ENCODE measurements at regions not wholly inside any gene's neighbourhood (a gene's known extent, or its start where the extent isn't known, plus 50 kb on each side); places are given as distances from the start of the nearest gene placed in this dataset.

DNA sequence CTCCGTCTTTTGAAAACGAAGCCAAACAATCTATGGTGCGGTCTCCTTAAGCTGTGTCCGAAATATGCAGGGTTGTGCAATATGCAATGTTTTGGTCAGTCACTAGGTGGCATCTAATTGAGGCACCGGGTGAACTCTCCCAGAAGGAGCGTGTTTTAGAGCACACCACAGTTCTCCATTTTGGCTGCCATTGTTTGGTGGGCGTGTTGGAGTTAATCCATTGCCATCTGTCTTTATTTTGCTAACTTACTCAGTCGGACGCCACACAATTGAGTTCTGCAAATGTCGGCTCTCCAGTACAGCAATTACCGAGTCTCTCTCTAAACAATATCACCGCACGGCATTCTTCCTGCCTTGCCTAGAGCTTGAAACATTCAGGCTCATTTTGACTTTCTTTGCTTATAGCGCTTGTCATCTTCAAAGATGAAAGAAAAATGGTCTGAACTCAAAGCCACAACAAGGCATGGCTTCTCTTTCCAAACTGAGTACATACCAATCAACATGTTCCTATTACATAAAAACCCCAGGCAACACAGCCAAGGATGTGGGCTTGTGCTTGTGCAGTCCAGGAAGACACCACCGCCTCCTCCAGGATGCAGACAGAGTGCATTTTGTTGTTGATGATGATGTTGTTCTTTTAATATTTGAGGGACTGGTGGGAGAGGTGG, 182.0 kb upstream of the SERP2 start:
- peak in 1 of 2 donors; percentile 23 for DNase-seq

DNA sequence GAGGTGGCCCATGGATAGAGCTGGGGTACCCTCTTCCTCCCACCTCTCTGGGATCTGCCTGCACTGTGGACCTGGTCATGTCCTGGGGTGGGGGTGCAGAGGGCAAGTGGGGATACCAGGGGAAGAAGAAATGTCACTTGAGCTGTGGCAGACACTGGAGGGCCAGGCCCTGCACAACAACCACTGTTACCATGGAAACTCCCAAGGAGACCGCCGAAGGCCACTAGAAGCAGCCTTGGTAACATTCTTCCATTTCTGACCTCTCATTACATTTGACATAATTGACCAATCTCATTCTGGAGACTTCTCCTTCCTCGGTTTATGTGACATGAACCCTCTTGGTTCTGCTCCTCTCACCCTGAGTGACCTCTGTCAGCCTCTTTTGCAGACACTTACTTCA, 179.9 kb upstream of the SERP2 start:
- DNase-seq, result no peak

DNA sequence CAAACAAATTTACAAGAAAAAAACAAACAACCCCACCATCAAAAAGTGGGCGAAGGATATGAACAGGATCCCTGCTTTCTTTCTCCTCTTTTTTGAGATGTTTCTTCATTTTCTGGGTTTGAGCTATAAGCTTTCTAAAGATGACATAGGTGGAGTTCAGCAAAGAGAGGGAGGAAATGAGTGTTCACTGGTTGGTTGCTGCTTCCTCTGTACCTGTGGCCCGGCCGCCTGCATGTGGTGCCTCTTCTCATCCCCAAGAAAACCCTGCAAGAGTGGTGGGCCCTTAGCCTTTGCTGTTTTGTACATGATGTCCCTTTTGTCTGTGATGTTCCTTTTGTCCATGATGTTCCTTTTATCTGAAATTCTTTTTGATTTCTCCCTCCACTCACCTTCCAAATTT, 178.4 kb upstream of the SERP2 start:
- no peak for DNase-seq

DNA sequence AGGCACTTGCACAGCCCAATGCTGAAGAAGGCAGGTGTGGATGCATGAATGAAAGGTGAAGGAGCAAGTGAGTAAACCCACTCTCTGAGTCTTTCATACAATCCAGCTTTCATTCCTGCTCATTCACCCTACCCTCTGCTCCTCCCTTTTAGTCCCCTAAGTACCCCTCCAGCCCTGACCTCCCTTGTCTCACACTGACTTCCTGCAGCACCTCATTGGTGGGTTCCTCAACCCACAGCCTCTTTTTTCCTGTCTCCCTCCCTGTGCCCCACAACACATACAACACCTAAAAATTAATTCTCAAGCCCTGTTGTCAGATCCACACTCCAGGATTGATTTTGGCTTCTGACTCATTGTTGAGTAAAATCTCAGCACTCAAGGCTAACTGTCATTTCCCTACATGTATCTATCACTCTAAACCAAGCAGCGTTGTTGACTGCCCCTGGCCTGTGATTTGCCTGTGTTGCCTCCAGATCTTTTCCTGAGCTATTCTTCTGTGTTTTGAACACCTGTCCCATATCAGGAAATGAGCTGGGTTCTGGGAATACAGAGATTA, 177.3 kb upstream of the SERP2 start:
- DNase-seq, result no peak

DNA sequence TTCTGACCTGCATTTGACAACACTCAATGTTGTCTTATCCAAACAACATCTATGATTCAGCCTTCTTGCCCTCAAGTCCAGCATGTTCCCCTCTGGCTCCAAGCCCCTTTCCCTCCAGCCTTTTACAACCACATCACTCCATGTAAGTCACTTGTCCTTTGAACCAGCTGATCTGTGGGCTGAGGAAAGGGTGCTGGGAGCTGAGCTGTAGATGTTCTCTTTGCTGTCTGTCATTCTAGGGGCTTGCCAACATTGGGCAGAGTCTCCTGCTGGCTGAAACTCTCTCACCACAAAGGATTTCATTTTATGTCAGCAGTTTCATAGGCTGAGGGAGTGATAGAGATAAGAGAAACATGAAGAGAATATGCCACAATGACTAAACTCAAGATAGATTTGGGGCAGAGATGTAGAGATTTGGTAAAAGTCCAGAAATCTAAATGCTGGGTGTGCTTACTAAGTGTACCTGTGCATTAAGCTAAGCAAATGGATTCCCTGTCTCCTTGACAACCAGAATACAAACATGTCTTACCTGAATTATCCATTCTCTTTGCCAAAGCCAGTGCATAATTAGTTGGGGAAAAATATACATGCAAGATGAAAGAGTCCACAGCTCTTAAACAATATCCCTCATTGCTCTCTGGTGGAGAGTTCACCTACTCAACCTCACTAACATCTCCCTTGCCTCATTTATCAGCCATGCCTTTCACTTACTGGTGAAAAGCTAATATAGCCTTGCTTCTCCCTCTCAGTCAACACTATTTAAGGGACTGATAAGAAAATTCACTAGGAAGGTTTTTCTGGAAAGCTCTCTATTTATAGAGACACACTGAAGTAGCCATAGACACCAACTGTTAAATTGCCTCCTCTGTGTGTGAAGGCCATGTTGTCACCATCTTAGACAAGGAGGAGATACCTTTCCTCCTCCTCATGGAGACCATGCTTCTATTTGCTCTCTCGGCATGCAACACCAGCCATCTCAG, 175.5 kb upstream of the SERP2 start:
- peak in 1 of 2 donors; percentile 40 for DNase-seq

DNA sequence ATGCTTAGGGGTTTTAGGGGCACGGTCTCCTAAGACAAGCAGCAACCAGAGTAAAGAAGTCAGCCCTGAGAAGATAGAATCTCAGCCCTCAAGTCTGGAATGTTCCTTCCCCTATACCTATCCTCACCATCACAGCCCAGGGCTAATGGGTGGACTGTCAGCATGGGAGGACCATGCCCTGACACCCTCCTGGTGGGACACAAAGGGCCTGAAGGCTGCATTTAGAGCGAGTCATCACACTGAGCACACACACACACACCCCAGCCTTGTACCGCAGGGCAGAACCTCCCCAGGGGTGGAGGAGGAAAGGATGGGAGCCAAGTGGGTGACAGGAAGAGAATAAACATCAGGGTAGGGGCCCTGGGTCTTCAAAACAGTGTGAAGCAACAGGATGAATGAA, 174.8 kb upstream of the SERP2 start:
- no peak for DNase-seq

DNA sequence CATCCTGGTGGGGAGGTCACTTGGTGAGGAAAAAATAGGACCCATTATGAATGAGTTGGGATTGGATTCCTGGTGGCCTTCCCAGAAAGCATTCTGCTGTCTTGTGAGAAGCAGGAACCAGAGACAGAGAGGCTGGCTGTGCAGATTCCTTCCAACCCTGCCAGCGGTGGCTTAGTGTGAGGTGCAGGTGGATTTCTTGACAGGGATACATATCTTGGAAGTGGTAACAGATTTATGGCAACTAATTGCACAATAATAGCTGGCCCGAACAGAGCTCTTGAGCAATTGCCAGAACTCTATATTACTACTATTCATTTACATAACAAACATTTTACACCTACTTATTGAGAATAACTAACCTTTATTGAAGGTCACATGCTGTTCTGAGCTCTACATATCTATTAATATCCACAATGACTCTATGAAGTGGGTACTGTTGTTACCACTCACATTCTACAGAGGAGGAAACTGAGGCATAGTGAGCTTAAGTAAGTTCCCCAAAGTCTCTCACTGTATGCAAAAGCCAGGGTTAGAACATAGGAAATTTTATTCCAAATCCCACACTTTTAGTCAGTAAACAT, 173.9 kb upstream of the SERP2 start:
- no peak for DNase-seq

DNA sequence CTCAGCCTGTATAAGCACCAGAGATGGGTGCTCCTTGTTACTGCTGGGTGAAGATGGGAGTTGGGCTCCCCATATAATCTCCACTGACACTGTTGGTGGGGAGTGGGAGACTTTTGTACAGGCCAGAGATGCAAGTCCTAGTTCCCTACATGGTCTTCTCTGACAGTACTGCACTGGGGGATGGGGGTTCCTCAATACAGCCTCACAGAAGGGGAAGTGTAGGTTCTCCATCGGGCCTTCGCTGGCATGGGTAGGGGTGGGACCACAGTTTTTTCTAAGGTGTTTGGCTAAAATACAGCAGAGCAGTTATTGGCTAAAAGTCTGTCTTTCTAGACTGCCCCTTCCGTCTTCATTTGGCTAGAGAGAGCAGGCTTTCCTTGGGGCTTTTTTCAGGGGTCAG, 167.2 kb upstream of the SERP2 start:
- no peak for DNase-seq

DNA sequence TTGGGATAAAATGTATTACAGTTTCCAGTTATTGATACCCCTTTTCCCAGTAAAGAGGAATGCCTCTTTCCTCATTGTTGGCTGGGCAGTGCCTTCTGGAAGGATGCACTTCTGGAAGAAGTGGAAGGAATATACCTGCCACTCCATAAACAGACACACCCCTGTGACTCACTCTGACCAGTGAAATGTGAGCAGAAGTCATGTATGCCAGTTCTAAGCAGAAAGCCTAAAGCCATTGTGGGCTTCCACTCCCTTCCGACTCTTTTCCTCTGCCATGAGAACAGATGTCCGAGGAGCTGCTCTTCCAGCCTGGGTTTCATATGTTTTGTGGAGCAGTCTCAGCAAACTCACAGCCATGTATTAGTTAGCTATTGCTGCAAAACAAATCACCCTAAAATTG, 166.1 kb upstream of the SERP2 start:
- no peak for DNase-seq

DNA sequence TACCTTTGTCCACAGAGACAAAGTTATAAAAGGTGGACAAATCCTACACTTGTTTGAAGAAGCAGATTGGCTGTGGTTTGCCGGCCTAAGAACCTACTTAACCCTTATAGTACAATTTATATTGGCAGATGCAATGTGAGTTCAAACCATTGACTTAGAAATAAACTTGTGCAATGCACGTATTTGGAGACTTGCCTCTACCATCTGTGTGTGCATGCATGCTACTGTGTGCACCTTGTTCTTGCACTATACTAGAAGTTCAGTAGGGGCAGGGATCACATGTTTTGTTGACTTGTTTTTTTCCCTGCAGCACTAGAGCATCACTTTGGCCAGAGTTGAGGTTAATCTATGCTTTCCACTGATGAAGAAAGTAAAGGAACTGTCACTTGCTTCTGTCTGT, 163.1 kb upstream of the SERP2 start:
- DNase-seq, result no peak

DNA sequence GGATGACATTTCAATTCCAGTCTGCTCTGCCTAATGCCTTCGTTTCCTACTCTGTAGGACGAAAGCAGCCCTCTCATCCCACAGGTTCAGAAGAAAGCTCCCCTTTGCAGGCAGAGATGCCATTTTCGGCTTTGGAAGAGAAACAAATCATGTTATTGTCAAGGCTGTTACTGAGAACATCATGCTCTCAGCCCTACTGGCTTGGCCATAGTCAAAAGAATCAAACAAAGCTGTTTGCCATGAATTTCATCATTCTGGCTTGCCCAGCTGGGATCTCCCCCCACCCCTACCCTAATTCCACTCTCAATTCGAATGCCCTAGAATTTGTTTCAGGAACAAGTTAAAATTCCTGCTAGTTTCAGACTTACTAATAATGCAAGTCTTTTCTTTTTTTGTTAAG, 162.3 kb upstream of the SERP2 start:
- DNase-seq, result no peak

DNA sequence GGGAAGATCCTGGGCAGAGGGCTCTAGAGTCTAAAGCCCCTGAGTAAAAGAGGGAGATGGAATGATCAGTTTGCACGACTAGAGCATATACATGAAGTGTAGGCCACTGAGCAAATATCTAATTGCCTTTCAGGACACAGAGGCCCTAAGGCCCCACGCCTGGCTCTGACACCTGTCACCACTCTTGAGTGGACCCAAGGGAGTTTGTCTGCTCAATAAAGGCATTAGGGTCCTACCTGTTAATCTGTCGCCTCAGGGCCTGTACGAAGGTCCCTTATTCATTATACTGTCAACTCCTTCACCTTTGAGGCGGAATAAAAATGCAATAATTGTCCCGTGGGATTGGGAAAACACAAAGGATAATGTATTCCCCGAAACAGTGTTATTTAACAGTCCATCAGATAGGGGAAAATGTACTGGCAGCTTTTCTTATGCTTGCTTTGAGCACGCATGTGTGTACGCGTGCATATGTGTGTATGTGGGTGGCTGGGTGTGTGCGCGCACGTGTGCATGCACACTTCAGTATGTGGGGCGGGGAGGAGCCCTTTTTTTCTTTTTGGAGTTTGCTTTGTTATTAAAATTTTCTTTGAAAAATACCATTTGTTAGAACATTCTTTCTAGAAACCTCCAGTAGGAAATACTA, 161.8 kb upstream of the SERP2 start:
- DNase-seq, result no peak

DNA sequence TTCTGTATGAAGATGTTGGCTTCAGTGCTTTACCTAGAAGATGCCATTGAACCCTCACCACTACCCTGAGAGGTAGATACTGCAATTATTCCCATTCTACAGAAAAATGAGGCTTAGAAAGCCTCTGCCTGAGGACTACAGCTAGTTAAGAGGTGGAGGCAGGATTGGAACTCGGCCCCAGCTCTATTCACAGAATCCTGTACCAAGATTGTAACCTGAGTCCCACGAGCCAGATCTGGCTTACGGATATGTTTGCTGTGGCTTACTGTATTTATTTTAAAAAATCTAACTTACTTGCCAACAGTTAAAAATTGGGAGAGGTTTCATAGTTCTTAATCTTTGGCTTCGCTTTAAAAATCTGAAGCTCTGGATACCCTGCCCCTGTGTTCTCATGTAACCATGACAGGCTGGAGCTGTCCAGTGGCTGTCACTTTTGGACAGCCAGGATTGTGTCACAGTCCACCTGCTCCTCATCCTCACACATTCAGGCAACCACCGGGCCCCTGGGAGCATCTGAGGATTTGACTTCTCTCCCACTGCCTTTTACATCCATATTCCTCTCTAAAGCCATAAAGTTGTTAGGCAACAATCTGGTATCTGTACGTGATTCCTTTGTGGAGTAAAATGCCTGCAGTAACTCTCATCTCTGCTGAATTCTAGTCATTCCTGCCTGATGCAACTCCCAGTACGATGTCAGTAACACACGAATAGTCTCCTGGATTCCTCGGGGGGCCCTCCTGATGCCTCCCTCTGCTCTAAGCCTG, 160.8 kb upstream of the SERP2 start:
- DNase-seq, result no peak

DNA sequence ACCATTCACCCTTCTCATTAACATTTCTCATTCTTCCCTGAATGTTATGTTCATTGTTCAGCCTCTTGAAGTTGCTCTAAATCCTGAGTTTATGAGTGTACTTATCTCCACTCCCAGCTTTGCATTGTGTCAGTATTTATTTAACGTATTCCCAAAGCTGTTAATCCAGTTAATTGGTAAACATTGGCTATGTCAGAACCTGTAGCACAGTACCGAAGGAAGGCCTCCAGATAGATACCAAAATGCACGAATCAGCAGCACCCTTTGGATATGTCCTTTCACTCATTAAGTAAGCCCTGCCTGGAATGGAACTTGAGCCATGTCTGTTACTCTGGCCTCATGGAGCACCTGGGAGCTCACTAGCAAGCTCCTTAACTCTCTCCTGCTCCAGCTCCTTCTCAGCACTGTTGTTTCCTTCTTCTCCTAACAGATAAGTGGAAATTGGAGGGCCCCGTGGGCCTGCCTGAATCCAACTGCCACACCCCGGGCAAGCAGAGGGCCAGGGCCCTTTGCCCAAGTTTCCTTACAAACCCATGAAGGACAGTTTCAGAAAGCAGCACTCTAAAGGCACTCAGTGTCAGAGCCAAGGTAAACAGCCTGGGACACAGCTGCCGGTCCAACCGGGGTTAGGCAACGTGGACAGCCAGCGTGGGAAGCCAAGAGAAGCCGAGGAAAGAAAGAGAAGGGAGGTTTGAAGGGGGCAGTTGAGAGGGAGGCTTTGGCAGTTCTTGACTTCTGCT, 155.0 kb upstream of the SERP2 start:
- no peak for DNase-seq

DNA sequence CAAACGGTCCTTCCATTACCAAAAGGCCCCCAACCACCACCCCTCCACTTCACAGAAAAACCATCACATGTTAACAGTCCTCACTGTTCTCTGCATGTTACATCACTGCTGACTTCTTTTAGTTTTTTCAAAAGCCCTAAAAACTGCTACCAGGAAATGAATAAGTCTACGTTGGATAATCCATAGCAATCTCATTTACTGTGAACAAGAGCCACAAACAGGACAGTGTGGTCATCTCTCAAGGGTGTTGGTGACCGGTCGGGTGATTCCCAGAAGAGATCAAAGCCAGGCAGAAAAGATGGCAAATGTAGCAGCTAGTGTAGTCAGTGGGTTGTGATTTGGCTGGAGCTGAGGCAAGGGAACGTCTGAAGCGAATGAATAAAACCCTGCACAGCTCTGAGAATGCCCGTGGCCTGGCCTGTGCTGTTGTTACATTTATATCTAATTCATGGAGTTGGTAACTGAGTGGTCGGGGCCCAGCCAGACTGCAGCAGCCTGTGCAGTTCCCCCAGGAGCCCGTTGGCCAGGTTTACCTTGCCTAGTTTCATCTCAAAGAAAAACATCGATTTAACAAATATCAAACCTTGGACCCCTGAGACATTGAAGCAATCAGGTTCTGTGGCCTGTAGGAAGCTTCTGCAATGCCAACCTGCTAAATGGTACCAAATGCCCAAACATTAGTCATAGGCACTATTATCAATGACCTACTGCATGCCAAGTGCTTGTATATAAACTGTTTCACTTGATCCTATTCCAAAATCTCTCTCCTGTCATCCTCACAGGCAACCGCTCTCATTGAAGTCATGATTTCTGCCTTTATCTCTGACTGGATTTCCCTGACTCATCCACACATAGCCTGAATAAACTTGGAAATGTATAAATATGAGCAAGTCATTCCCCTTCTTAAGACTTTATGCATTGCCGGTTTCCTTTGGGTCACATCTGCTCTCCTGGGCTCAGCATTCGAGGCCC, 153.8 kb upstream of the SERP2 start:
- no peak for DNase-seq

DNA sequence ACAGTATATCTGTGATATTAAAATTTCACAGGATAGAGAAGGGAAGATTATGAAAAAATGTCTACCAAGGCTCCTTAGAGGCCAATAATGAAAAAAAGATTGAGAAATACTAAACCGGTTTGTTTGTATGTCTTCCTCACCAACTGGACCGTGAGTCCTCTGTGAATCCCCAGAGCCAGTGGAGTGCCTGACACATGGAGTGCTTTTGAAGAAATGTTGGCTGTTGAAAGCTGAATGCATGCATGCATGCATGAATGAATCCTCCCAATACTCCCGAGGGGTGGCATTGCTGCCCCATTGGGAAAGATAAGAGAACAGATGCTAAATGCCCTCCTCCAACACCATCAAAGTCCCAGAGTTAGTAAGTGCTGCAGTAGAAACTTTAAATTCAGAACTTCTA, 152.7 kb upstream of the SERP2 start:
- no peak for DNase-seq

DNA sequence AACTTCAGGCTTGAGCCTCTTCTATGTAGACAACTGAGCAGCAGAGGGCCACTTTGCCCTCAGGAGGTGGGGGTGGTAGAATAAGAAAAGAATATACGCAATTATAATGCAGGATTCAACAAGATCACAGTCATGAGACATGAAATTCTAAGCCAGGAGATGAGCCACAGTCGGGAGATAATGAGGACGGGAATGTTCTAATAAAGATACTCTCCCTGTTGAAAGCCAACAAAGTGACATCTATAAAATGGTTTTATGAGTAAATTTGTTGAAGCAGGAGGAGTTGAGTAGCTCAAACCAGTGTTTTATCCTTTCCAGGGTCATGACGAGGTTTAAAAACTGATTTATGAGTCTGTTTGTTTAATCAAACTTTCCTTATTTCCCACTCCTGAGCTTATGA, 152.0 kb upstream of the SERP2 start:
- no peak for DNase-seq

DNA sequence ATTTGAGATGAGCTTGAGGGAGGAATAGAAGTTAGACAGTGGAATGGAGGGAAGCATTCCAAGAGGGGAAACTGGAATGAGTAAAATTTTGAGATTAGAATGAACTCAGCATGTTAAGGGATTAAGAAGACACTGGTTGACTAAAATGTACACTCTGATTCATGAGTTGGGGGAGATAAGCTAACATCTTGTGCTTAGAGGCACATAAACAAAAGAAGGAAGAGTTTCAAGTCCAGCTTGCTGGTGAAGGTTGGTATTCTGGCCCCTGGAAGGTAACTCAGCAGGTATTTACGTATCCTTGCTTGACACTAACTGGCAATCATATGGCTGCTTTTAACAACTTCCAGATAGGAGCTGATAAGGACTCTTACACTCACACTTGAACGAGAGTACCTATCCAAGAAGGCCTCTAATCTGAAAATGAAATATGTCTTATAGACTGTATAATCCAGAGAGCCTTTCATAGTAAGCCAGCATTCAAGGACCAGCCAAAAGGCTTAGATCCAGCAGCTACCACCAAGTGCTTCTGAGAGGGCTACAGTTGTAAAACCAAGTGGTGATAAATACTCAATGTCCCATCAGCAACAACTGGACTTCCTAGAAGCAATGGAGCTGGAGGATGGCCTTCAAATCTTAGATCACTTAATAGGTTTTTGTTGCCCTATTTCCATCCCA, 149.7 kb upstream of the SERP2 start:
- DNase-seq, result no peak

DNA sequence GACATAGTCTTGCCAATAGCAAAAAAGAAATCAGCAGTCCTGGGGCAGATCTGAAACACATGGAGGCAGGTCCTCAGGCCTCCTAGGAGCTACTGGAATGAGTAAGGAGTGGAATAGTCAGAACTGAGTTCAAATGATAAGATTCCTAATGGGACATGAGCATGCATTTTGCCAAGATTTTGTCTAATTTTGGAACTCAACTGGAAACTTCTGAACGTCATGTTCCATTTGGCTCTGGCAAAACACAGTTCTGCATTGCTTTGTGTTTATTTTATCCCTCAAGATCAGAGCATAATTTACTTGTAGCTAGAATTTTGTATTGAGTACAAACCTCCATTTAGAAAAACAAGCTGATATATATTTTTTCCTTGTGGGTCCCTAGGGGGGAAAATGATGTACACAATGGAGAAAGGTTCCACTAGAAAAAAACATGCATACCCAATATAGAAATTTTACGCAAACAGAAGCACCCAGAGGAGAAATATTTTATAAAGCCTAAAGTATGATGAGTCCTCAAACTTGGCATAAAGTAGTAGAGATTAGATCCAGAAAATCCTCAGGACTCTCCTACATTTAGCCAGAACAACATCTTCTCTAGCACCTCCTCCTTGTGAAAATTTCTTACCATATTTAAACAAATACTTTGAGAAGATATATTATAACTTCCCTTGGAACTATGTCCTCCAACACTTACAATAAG, 149.0 kb upstream of the SERP2 start:
- DNase-seq, result no peak

Measured in stimulated activated CD4-positive, alpha-beta T cell treated with anti-CD3 and anti-CD28 coated beads, Interleukin-2, amount 100 ng/mL, for 48 hours (primary cell).